GM23338 (cell line): ENCODE measurements at regions not wholly inside any gene's neighbourhood (a gene's known extent, or its start where the extent isn't known, plus 50 kb on each side); places are given as distances from the start of the nearest gene placed in this dataset.

ENCODE experiments used
- ATAC-seq: fragments of 200-7000 bp; cut with Tn5 transposase; 3 replicates; pipeline ENCODE4 v1.9.1; 2020
- DNase-seq: peaks from one replicate; pipeline ENCODE4 v3.0.0-alpha.2; 2015; ENCODE audit warnings: low spot score
- H2AFZ ChIP-seq: fragments of 200-600 bp; sonication (generic); 2 replicates; pipeline ENCODE4 v1.8.0; 2016; ENCODE audit warnings: antibody characterized with exemption, mild to moderate bottlenecking, moderate library complexity
- H3F3A ChIP-seq: fragments of 200-600 bp; sonication (generic); replicated peaks from 2 replicates; pipeline ENCODE4 v1.8.0; 2017; ENCODE audit warnings: antibody characterized with exemption, mixed run types, low read depth
- H3K27ac ChIP-seq: fragments of 200-600 bp; sonication (generic); 2 replicates; pipeline ENCODE4 v1.6.1; 2016; ENCODE audit warnings: low read depth
- H3K27me3 ChIP-seq: fragments of 200-600 bp; sonication (generic); 2 replicates; pipeline ENCODE4 v1.8.0; 2016; ENCODE audit warnings: mild to moderate bottlenecking, mixed run types, moderate library complexity; ENCODE audit not compliant: insufficient read depth
- H3K36me3 ChIP-seq: fragments of 200-600 bp; sonication (generic); 2 replicates; pipeline ENCODE4 v1.8.0; 2016; ENCODE audit warnings: mild to moderate bottlenecking; ENCODE audit not compliant: insufficient read depth
- H3K4me1 ChIP-seq: fragments of 200-600 bp; sonication (generic); 2 replicates; pipeline ENCODE4 v1.8.0; 2016; ENCODE audit warnings: mild to moderate bottlenecking, moderate library complexity; ENCODE audit not compliant: insufficient read depth
- H3K4me2 ChIP-seq: fragments of 200-600 bp; sonication (generic); 2 replicates; pipeline ENCODE4 v1.7.1; 2017; ENCODE audit warnings: mixed run types
- H3K4me3 ChIP-seq: fragments of 200-600 bp; sonication (generic); 2 replicates; pipeline ENCODE4 v1.6.1; 2016; ENCODE audit warnings: mixed run types
- H3K79me2 ChIP-seq: fragments of 200-600 bp; sonication (generic); replicated peaks from 2 replicates; pipeline ENCODE4 v1.8.0; 2017; ENCODE audit warnings: mild to moderate bottlenecking; ENCODE audit not compliant: insufficient read depth
- H3K9me2 ChIP-seq: fragments of 200-600 bp; sonication (generic); 2 replicates; pipeline ENCODE4 v1.8.0; 2017; ENCODE audit not compliant: insufficient read depth
- H4K20me1 ChIP-seq: fragments of 200-600 bp; sonication (generic); replicated peaks from 2 replicates; pipeline ENCODE4 v1.8.0; 2017; ENCODE audit warnings: mild to moderate bottlenecking; ENCODE audit not compliant: insufficient read depth
- H3K27ac Mint-ChIP-seq: 2 replicates; pipeline ENCODE4 v1.8.0; 2020; ENCODE audit warnings: inconsistent platforms, mild to moderate bottlenecking, moderate library complexity, mixed read lengths
- H3K27me3 Mint-ChIP-seq: 3 replicates; pipeline ENCODE4 v1.8.0; 2022; ENCODE audit warnings: low read depth, mild to moderate bottlenecking, moderate library complexity, mixed read lengths, inconsistent platforms; ENCODE audit not compliant: insufficient read depth, poor library complexity
- H3K36me3 Mint-ChIP-seq: 3 replicates; pipeline ENCODE4 v1.8.0; 2021; ENCODE audit warnings: low read depth, mild to moderate bottlenecking, inconsistent platforms, moderate library complexity, mixed read lengths
- H3K4me1 Mint-ChIP-seq: 3 replicates; pipeline ENCODE4 v1.8.0; 2020; ENCODE audit warnings: mild to moderate bottlenecking, inconsistent platforms, mixed read lengths
- H3K4me3 Mint-ChIP-seq: 3 replicates; pipeline ENCODE4 v1.8.0; 2021; ENCODE audit warnings: moderate library complexity, mild to moderate bottlenecking, inconsistent platforms, mixed read lengths
- H3K9me3 Mint-ChIP-seq: 3 replicates; pipeline ENCODE4 v1.8.0; 2020; ENCODE audit warnings: moderate library complexity, mild to moderate bottlenecking, inconsistent platforms, mixed read lengths
- CREB1 ChIP-seq: fragments of 250-450 bp; sonication (Bioruptor Pico); IDR thresholded peaks from 2 replicates; pipeline ENCODE4 v1.5.0; 2020; ENCODE audit warnings: low read depth, mild to moderate bottlenecking, moderate library complexity
- ETS1 ChIP-seq: IDR thresholded peaks from 2 replicates; pipeline ENCODE4 v1.6.1; 2016; ENCODE audit warnings: antibody characterized with exemption
- EZH2 ChIP-seq: fragments of 200-600 bp; sonication (generic); IDR thresholded peaks from one replicate; pipeline ENCODE4 v1.8.0; 2017; ENCODE audit warnings: antibody characterized with exemption, mild to moderate bottlenecking, low read depth; ENCODE audit not compliant: unreplicated experiment
- JUNB ChIP-seq: IDR thresholded peaks from one replicate; pipeline ENCODE4 v1.6.1; 2016; ENCODE audit warnings: antibody characterized with exemption; ENCODE audit not compliant: unreplicated experiment
- TF ChIP-seq, protein P1 (sequence below): fragments of 250-450 bp; sonication (Bioruptor Pico); IDR thresholded peaks from 2 replicates; pipeline ENCODE4 v1.5.0; 2020; ENCODE audit warnings: mild to moderate bottlenecking, moderate library complexity
- TF ChIP-seq, protein P2 (sequence below): IDR thresholded peaks from one replicate; pipeline ENCODE4 v1.6.1; 2018; ENCODE audit warnings: antibody characterized with exemption; ENCODE audit not compliant: unreplicated experiment

GRCh38 chr13:107421028-107421427 is 794.3 kb downstream of the LIG4 start (continued):
- TF ChIP-seq, protein P1, sequence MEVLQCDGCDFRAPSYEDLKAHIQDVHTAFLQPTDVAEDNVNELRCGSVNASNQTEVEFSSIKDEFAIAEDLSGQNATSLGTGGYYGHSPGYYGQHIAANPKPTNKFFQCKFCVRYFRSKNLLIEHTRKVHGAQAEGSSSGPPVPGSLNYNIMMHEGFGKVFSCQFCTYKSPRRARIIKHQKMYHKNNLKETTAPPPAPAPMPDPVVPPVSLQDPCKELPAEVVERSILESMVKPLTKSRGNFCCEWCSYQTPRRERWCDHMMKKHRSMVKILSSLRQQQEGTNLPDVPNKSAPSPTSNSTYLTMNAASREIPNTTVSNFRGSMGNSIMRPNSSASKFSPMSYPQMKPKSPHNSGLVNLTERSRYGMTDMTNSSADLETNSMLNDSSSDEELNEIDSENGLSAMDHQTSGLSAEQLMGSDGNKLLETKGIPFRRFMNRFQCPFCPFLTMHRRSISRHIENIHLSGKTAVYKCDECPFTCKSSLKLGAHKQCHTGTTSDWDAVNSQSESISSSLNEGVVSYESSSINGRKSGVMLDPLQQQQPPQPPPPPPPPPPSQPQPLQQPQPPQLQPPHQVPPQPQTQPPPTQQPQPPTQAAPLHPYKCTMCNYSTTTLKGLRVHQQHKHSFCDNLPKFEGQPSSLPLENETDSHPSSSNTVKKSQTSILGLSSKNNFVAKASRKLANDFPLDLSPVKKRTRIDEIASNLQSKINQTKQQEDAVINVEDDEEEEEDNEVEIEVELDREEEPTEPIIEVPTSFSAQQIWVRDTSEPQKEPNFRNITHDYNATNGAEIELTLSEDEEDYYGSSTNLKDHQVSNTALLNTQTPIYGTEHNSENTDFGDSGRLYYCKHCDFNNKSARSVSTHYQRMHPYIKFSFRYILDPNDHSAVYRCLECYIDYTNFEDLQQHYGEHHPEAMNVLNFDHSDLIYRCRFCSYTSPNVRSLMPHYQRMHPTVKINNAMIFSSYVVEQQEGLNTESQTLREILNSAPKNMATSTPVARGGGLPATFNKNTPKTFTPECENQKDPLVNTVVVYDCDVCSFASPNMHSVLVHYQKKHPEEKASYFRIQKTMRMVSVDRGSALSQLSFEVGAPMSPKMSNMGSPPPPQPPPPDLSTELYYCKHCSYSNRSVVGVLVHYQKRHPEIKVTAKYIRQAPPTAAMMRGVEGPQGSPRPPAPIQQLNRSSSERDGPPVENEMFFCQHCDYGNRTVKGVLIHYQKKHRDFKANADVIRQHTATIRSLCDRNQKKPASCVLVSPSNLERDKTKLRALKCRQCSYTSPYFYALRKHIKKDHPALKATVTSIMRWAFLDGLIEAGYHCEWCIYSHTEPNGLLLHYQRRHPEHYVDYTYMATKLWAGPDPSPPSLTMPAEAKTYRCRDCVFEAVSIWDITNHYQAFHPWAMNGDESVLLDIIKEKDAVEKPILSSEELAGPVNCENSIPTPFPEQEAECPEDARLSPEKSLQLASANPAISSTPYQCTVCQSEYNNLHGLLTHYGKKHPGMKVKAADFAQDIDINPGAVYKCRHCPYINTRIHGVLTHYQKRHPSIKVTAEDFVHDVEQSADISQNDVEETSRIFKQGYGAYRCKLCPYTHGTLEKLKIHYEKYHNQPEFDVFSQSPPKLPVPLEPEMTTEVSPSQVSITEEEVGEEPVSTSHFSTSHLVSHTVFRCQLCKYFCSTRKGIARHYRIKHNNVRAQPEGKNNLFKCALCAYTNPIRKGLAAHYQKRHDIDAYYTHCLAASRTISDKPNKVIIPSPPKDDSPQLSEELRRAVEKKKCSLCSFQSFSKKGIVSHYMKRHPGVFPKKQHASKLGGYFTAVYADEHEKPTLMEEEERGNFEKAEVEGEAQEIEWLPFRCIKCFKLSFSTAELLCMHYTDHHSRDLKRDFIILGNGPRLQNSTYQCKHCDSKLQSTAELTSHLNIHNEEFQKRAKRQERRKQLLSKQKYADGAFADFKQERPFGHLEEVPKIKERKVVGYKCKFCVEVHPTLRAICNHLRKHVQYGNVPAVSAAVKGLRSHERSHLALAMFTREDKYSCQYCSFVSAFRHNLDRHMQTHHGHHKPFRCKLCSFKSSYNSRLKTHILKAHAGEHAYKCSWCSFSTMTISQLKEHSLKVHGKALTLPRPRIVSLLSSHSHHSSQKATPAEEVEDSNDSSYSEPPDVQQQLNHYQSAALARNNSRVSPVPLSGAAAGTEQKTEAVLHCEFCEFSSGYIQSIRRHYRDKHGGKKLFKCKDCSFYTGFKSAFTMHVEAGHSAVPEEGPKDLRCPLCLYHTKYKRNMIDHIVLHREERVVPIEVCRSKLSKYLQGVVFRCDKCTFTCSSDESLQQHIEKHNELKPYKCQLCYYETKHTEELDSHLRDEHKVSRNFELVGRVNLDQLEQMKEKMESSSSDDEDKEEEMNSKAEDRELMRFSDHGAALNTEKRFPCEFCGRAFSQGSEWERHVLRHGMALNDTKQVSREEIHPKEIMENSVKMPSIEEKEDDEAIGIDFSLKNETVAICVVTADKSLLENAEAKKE (CRISPR knock-in tag), result no peak

DNA sequence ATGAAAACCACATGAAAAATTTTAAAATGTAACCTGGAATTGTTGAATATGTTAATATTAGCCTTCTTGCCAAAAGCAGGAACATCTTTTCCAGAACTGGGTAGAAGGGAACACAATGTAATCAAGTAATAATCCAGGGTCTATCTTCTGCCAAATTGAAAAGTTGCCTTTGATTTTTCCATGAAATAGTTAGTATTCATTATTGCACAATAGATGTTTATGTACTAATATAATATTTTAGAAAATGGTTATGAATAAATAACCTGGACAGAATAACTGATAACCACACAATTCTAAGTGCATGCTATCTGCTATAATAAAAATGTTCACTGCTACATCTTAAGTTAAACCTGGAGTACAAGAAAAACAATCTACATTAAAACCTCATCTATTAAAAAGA is 802.3 kb downstream of the LIG4 start:
- Histone ChIP-seq H3K27ac (no peak overlapping the region), H3K4me2 (no peak overlapping the region), H3K4me1 (no peaks in the 10 kb centered on the region), H3K9me2 (no peaks in the 10 kb centered on the region), H3K79me2 (no peaks in the 10 kb centered on the region), H2AFZ (no peak overlapping the region), H3K4me3 (no peak overlapping the region), H3F3A (no peaks in the 10 kb centered on the region), H3K27me3 (no peaks in the 10 kb centered on the region), H4K20me1 (no peaks in the 10 kb centered on the region), H3K36me3 (no peaks in the 10 kb centered on the region)
- Mint-ChIP-seq H3K36me3 (no peaks in the 10 kb centered on the region), H3K27ac (no peak overlapping the region), H3K27me3 (no peaks in the 10 kb centered on the region), H3K4me3 (no peak overlapping the region), H3K9me3 (no peaks in the 10 kb centered on the region), H3K4me1 (no peaks in the 10 kb centered on the region)
- ATAC-seq (no peak), DNase-seq (no peak)
- TF ChIP-seq JUNB (no peak), ETS1 (no peak), EZH2 (no peak), CREB1 (CRISPR knock-in tag) (no peak)
- TF ChIP-seq, protein P2, sequence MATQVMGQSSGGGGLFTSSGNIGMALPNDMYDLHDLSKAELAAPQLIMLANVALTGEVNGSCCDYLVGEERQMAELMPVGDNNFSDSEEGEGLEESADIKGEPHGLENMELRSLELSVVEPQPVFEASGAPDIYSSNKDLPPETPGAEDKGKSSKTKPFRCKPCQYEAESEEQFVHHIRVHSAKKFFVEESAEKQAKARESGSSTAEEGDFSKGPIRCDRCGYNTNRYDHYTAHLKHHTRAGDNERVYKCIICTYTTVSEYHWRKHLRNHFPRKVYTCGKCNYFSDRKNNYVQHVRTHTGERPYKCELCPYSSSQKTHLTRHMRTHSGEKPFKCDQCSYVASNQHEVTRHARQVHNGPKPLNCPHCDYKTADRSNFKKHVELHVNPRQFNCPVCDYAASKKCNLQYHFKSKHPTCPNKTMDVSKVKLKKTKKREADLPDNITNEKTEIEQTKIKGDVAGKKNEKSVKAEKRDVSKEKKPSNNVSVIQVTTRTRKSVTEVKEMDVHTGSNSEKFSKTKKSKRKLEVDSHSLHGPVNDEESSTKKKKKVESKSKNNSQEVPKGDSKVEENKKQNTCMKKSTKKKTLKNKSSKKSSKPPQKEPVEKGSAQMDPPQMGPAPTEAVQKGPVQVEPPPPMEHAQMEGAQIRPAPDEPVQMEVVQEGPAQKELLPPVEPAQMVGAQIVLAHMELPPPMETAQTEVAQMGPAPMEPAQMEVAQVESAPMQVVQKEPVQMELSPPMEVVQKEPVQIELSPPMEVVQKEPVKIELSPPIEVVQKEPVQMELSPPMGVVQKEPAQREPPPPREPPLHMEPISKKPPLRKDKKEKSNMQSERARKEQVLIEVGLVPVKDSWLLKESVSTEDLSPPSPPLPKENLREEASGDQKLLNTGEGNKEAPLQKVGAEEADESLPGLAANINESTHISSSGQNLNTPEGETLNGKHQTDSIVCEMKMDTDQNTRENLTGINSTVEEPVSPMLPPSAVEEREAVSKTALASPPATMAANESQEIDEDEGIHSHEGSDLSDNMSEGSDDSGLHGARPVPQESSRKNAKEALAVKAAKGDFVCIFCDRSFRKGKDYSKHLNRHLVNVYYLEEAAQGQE, result no peak
